Transverse colon (tissue), 4 donors: ENCODE measurements at regions not wholly inside any gene's neighbourhood (a gene's known extent, or its start where the extent isn't known, plus 50 kb on each side); places are given as distances from the start of the nearest gene placed in this dataset.
A peak's percentile ranks its signal among the peaks of the same experiment; 100 is the strongest.
"Not testable (repeated sequence)": the region's sequence is repeated elsewhere in the genome, so short reads cannot be mapped to it uniquely, and the experiment has no call there.

Source experiments
- DNase-seq: peaks from one replicate; pipeline ENCODE4 v3.0.0-alpha.2; 2019
- H3K27ac ChIP-seq, 4 donors: fragments of 200-600 bp; sonication (generic); 2 replicates each; pipeline ENCODE4 v1.5.1; 2016 to 2018; ENCODE audit warnings: inconsistent platforms in 4 of 4
- H3K27me3 ChIP-seq: fragments of 200-600 bp; sonication (generic); 2 replicates; pipeline ENCODE4 v1.5.1; 2017; ENCODE audit warnings: inconsistent platforms
- H3K36me3 ChIP-seq, 4 donors: fragments of 200-600 bp; sonication (generic); 2 replicates each; pipeline ENCODE4 v1.5.1; 2017 to 2019; ENCODE audit warnings: inconsistent platforms in 4 of 4
- H3K4me1 ChIP-seq, 4 donors: fragments of 200-600 bp; sonication (generic); 2 replicates each; pipeline ENCODE4 v1.5.1; 2017 to 2020; ENCODE audit warnings: inconsistent platforms in 4 of 4
- H3K4me3 ChIP-seq, 4 donors: fragments of 200-600 bp; sonication (generic); 1 replicate in 1 of 4; 2 replicates in 3 of 4; pipeline versions ENCODE4 v1.5.1 to v1.6.1; 2017 to 2019; ENCODE audit warnings: inconsistent platforms in 4 of 4
- H3K9me3 ChIP-seq, 2 donors: fragments of 200-600 bp; sonication (generic); 2 replicates each; pipeline ENCODE4 v1.5.1; 2017 to 2019; ENCODE audit warnings: inconsistent platforms in 2 of 2
- CTCF ChIP-seq, 5 experiments: fragments of 200-600 bp in 3 of 5; fragments of 450-650 bp in 2 of 5; sonication (generic) in 3 of 5; IDR thresholded peaks; 1 replicate in 2 of 5; 2 replicates in 3 of 5; pipeline ENCODE4 v1.5.1; 2016 to 2017; ENCODE audit warnings: antibody characterized with exemption in 5 of 5, inconsistent platforms in 3 of 5, mild to moderate bottlenecking in 2 of 5, moderate library complexity in 1 of 5
- EP300 ChIP-seq: sonication (generic); formaldehyde crosslinking; IDR thresholded peaks from one replicate; pipeline ENCODE4 v1.6.1; 2017; ENCODE audit warnings: antibody characterized with exemption, low read depth
- POLR2A ChIP-seq: fragments of 450-650 bp; IDR thresholded peaks from one replicate; pipeline ENCODE4 v1.6.1; 2016; ENCODE audit warnings: antibody characterized with exemption, mild to moderate bottlenecking, moderate library complexity
- POLR2AphosphoS5 ChIP-seq, 3 donors: sonication (generic); formaldehyde crosslinking; IDR thresholded peaks; one replicate each; pipeline ENCODE4 v1.6.1; 2016; ENCODE audit warnings: antibody characterized with exemption in 3 of 3
- WGBS, 2 donors: methylation state at CpG; one replicate each; pipeline ENCODE4 v1.1.5; 2018; ENCODE audit warnings: low coverage in 1 of 2; 5-methylcytosine and 5-hydroxymethylcytosine counted together
- in situ Hi-C, 4 donors: fragments of 200-750 bp; cut with MboI; loops; one replicate each; pipeline versions ENCODE4 v1.15.0 to v1.15.1; 2017; ENCODE audit warnings: low sequenced_read_pairs in 3 of 4, low pct_ligation_motif_present in 1 of 4, low pct_unique_long_range_greater_than_20kb in 1 of 4
- intact Hi-C: fragments of 100-400 bp; cut with DNase I; formaldehyde crosslinking; loops from one replicate; pipeline ENCODE4 v1.15.1; 2023; ENCODE audit warnings: low total_unique reads

- H3K4me3 ChIP-seq = no peak overlapping the region
- DNase-seq = no peak
- H3K9me3 ChIP-seq = no peaks in the 10 kb centered on the region
- H3K4me1 ChIP-seq = peaks cover 4 to 40% (median 9%) of the 10 kb centered on the region in 4 donors
- 88 to 90% methylated on average over 4 of the region's 4 CpGs for WGBS, 2 donors
- H3K27ac ChIP-seq = peak overlapping the region in 1 of 4 donors; percentile 75
- H3K36me3 ChIP-seq = no peaks in the 10 kb centered on the region
- in situ Hi-C loops (no loop called here), intact Hi-C loops (no loop called here)
- no peak for TF ChIP-seq EP300
- TF ChIP-seq POLR2A = no peak
- no peak for TF ChIP-seq CTCF (IDR thresholded peaks at IDR 0.05)
- no peak for TF ChIP-seq POLR2AphosphoS5 (IDR thresholded peaks at IDR 0.05)
- H3K27me3 ChIP-seq = no peaks in the 10 kb centered on the region
Observed at GRCh38 chr4:78660559-78660958, 109.0 kb downstream of the ANXA3 start.

GRCh38 chr4:78661086-78661690, 109.6 kb downstream of the ANXA3 start:
- peaks cover 4 to 40% (median 9%) of the 10 kb centered on the region in 4 donors for H3K4me1 ChIP-seq
- in situ Hi-C loops (no loop called here), intact Hi-C loops (no loop called here)
- no peaks in the 10 kb centered on the region for H3K9me3 ChIP-seq
- H3K36me3 ChIP-seq = no peaks in the 10 kb centered on the region
- H3K27ac ChIP-seq = peak overlapping the region; percentile 58 to 75 (median 72)
- no peaks in the 10 kb centered on the region for H3K27me3 ChIP-seq
- H3K4me3 ChIP-seq = no peak overlapping the region
- TF ChIP-seq POLR2A (no peak), CTCF (IDR thresholded peaks at IDR 0.05) (no peak), EP300 (no peak), POLR2AphosphoS5 (IDR thresholded peaks at IDR 0.05) (no peak)
- DNase-seq = no peak
- 89 to 95% methylated on average over 3 of the region's 3 CpGs for WGBS, 2 donors

GRCh38 chr4:78661921-78662521, 110.5 kb downstream of the ANXA3 start:
- Histone ChIP-seq H3K4me3 (no peak overlapping the region), H3K4me1 (peaks cover 4 to 40% (median 9%) of the 10 kb centered on the region in 4 donors), H3K36me3 (no peaks in the 10 kb centered on the region), H3K27me3 (no peaks in the 10 kb centered on the region), H3K9me3 (no peaks in the 10 kb centered on the region), H3K27ac (peak overlapping the region; percentile 58 to 75 (median 72))
- TF ChIP-seq CTCF (IDR thresholded peaks at IDR 0.05) (no peak), POLR2A (no peak), EP300 (no peak), POLR2AphosphoS5 (IDR thresholded peaks at IDR 0.05) (no peak)
- WGBS, 2 donors = 20% methylated on average over 1 to 3 of the region's 3 CpGs
- DNase-seq = no peak
- intact Hi-C loops = no loop called here
- in situ Hi-C loops = no loop called here

- WGBS, 2 donors = 89% methylated on average over 1 of the region's 1 CpG; no CpG with 5 or more reads in 1 of the 2 donors
- no peaks in the 10 kb centered on the region for H3K27me3 ChIP-seq
- in situ Hi-C loops = no loop called here
- H3K27ac ChIP-seq = peak overlapping the region; percentile 58 to 75 (median 72)
- H3K4me1 ChIP-seq = peaks cover 4 to 45% (median 9%) of the 10 kb centered on the region in 4 donors
- TF ChIP-seq POLR2AphosphoS5 (IDR thresholded peaks at IDR 0.05) (no peak), EP300 (no peak), CTCF (IDR thresholded peaks at IDR 0.05) (no peak), POLR2A (no peak)
- DNase-seq = no peak
- no peaks in the 10 kb centered on the region for H3K36me3 ChIP-seq
- no peaks in the 10 kb centered on the region for H3K9me3 ChIP-seq
- no peak overlapping the region for H3K4me3 ChIP-seq
- intact Hi-C loops = no loop called here
Observed at GRCh38 chr4:78662658-78663057, 111.1 kb downstream of the ANXA3 start.

GRCh38 chr4:78664296-78664695, 111.9 kb upstream of the BMP2K start:
- H3K36me3 ChIP-seq, H3K4me3 ChIP-seq, H3K27me3 ChIP-seq, in situ Hi-C loops, H3K27ac ChIP-seq, DNase-seq, intact Hi-C loops, H3K9me3 ChIP-seq: not testable (repeated sequence)
- H3K4me1 ChIP-seq = peaks cover 4 to 54% (median 14%) of the 10 kb centered on the region in 4 donors
- 96 to 100% methylated on average over 3 to 5 of the region's 5 CpGs for WGBS, 2 donors
